AG09309 (cell line): ENCODE measurements at regions not wholly inside any gene's neighbourhood (a gene's known extent, or its start where the extent isn't known, plus 50 kb on each side); places are given as distances from the start of the nearest gene placed in this dataset.

Source experiments
- DNase-seq: peaks from one replicate; pipeline ENCODE4 v3.0.0-alpha.2; 2010; ENCODE audit warnings: low read depth
- H3K4me3 ChIP-seq: 2 replicates; pipeline ENCODE4 v1.5.1; 2011; ENCODE audit warnings: mild to moderate bottlenecking, low read depth, low read length, moderate library complexity; ENCODE audit not compliant: control insufficient read depth
- CTCF ChIP-seq: IDR thresholded peaks from 2 replicates; pipeline ENCODE4 v1.5.1; 2011; ENCODE audit warnings: mild to moderate bottlenecking, low read depth, low read length, inconsistent platforms; ENCODE audit not compliant: insufficient read depth, control insufficient read depth; ENCODE audit errors: missing control alignments

DNA sequence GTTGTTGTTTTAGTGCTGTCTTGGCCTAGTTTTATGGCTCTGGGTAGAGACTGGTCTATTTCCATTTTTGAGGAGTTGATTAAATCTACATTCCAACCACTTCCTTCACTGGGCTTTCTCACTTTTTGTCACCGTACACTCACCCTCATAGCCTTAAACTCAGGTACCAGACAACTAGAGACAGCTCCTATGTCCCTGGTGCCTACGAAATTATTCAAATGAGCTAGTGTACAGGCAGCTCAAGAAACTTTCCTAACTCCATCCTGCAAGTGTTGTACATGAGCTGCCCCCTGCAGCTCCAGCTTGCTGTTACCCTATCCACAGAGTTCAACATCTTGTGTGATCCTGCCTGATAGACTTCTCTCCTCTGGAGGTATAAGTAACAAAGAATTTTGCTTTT lies 704.8 kb upstream of the RGS18 start:
- no peak overlapping the region for H3K4me3 ChIP-seq
- no peak for TF ChIP-seq CTCF
- DNase-seq = no peak

GRCh38 chr1:191457889-191458288 lies 700.4 kb upstream of the RGS18 start:
- no peak for TF ChIP-seq CTCF
- DNase-seq = no peak
- no peak overlapping the region for H3K4me3 ChIP-seq

DNA sequence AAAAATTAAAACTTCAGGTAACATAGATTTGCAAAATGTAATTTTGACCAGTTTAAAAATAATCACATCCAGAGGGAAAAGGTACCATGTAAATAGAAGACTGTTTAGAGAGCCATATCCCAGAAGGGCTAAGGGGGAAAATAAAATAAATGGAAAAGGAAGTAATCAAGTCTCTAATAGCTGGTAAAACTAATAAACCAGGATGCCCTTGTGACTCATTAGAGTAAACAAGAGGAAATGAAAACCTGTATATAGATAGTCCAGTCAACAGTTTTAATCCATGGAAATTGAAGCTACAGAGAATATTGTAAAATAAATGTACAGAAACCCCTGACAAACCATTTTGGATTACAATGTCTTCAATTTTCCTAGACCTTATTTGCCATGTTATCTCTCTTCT lies 698.0 kb upstream of the RGS18 start:
- TF ChIP-seq CTCF = no peak

DNA sequence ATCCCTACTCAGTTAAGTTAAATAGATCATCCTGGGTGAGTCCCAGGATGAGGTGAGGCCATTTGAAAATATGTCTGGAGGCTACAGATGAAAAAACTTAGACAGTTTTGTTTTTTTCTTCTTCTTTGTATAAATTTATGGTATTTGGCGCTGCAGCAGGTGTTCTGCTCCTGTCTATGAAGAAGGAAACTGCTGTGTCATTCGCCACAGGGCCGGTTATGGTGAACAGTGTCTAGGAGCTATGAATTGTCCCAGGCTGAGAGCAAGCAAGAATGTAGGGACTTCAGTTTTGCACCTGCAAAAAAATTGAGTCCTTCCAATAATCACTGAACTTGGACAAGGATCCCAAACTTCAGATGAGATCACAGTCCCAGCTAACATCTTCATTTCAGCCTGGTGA lies 674.3 kb upstream of the RGS18 start:
- no peak for DNase-seq
- TF ChIP-seq CTCF = no peak
- H3K4me3 ChIP-seq = no peak overlapping the region

More for the DNA sequence above, 698.0 kb upstream of the RGS18 start:
- DNase-seq = no peak
- H3K4me3 ChIP-seq = no peak overlapping the region

DNA sequence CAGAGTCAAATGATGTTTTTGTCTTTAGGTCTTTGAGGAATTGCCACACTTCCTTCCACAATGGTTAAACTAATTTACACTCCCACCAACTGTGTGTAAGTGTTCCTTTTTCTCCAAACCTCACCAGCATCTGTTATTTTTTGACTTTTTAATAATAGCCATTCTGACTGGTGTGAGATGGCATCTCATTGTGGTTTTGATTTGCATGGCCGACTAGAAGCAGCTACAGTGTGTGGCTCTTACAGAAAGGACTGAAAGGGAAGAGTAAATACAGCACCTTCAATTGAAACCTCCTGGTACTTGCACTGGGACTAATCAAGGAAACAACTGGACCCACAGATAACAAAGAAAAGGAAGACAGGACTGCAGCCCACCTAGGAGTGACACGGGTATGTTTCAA lies 668.0 kb upstream of the RGS18 start:
- no peak overlapping the region for H3K4me3 ChIP-seq
- no peak for DNase-seq
- TF ChIP-seq CTCF = no peak

DNA sequence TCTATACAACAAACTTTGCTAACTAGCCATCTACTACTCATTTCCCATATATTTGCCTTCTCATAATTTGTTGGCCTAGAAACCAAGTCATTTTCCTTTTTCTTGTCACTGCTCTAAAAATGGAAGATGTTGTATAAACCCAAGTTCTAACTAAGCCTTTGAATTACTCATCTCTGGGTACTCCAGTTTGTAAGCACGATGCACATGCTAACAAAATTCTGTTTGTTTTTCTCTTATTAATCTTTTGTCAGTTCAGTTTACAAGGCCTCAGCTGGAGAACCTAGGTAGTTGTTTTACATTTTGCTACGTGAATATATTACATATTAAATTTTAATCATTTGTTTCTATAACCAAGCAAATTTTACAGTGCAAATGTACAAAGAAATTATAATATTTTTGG lies 663.2 kb upstream of the RGS18 start:
- TF ChIP-seq CTCF = no peak

GRCh38 chr1:191498318-191498717 lies 659.9 kb upstream of the RGS18 start:
- no peak overlapping the region for H3K4me3 ChIP-seq
- no peak for TF ChIP-seq CTCF
- no peak for DNase-seq

More for the DNA sequence above, 663.2 kb upstream of the RGS18 start:
- DNase-seq = no peak
- no peak overlapping the region for H3K4me3 ChIP-seq
